CD14-positive monocyte (primary cell): ENCODE measurements at regions not wholly inside any gene's neighbourhood (a gene's known extent, or its start where the extent isn't known, plus 50 kb on each side); places are given as distances from the start of the nearest gene placed in this dataset.
A peak's percentile ranks its signal among the peaks of the same experiment; 100 is the strongest.

Source experiments
- DNase-seq, 3 donors: peaks; one replicate each; pipeline ENCODE4 v3.0.0-alpha.2; 2011 to 2022
- H2AFZ ChIP-seq: 2 replicates; pipeline ENCODE4 v1.6.0; 2012; ENCODE audit warnings: mild to moderate bottlenecking, low read depth, low read length, inconsistent platforms; ENCODE audit not compliant: insufficient read depth, poor library complexity, severe bottlenecking
- H3K27ac ChIP-seq, 2 donors: 1 replicate in 1 of 2; 2 replicates in 1 of 2; pipeline ENCODE4 v1.5.1; 2012 to 2013; ENCODE audit warnings: low read length in 2 of 2, control low read depth in 1 of 2, inconsistent platforms in 1 of 2, low read depth in 1 of 2, mild to moderate bottlenecking in 1 of 2
- H3K27me3 ChIP-seq, 2 donors: one replicate each; pipeline versions ENCODE4 v1.6.0 to v1.6.1; 2011 to 2013; ENCODE audit warnings: low read length in 2 of 2; ENCODE audit not compliant: control insufficient read depth in 2 of 2, insufficient read depth in 2 of 2
- H3K36me3 ChIP-seq, 2 donors: replicated peaks in 1 of 2; 1 replicate in 1 of 2; 2 replicates in 1 of 2; pipeline versions ENCODE4 v1.5.1 to v1.6.1; 2012 to 2013; ENCODE audit warnings: low read length in 2 of 2, control low read depth in 1 of 2, inconsistent platforms in 1 of 2, mild to moderate bottlenecking in 1 of 2; ENCODE audit not compliant: insufficient read depth in 2 of 2, control insufficient read depth in 1 of 2
- H3K4me1 ChIP-seq, 2 donors: 1 replicate in 1 of 2; 2 replicates in 1 of 2; pipeline versions ENCODE4 v1.5.1 to v1.6.1; 2012 to 2013; ENCODE audit warnings: low read length in 2 of 2, control low read depth in 1 of 2, inconsistent platforms in 1 of 2, mild to moderate bottlenecking in 1 of 2, moderate library complexity in 1 of 2; ENCODE audit not compliant: insufficient read depth in 2 of 2, control insufficient read depth in 1 of 2
- H3K4me2 ChIP-seq: replicated peaks from 2 replicates; pipeline ENCODE3; 2012; ENCODE audit warnings: low read length, moderate library complexity, mild to moderate bottlenecking; ENCODE audit not compliant: poor library complexity, severe bottlenecking; ENCODE audit errors: extremely low read depth
- H3K4me3 ChIP-seq, 3 experiments: fragments of 200-600 bp in 1 of 3; sonication (generic) in 1 of 3; replicated peaks in 1 of 3; 1 replicate in 2 of 3; 2 replicates in 1 of 3; pipeline ENCODE4 v1.5.1; 2011 to 2013; ENCODE audit warnings: low read length in 3 of 3, mild to moderate bottlenecking in 3 of 3, control low read depth in 2 of 3, low read depth in 2 of 3, inconsistent platforms in 1 of 3, moderate library complexity in 1 of 3
- H3K79me2 ChIP-seq: 2 replicates; pipeline ENCODE4 v1.6.0; 2012; ENCODE audit warnings: mild to moderate bottlenecking, control low read depth, inconsistent platforms, low read length, moderate library complexity; ENCODE audit not compliant: insufficient read depth
- H3K9ac ChIP-seq: 2 replicates; pipeline ENCODE4 v1.6.0; 2017; ENCODE audit warnings: low read length, mild to moderate bottlenecking; ENCODE audit not compliant: insufficient read depth, poor library complexity, severe bottlenecking
- H3K9me3 ChIP-seq, 2 donors: replicated peaks in 1 of 2; 1 replicate in 1 of 2; 2 replicates in 1 of 2; pipeline versions ENCODE4 v1.5.1 to v1.6.1; 2012 to 2013; ENCODE audit warnings: low read length in 2 of 2, control low read depth in 1 of 2; ENCODE audit not compliant: control insufficient read depth in 1 of 2, insufficient read depth in 1 of 2
- H4K20me1 ChIP-seq: 2 replicates; pipeline ENCODE4 v1.6.0; 2012; ENCODE audit warnings: mild to moderate bottlenecking, low read length, control low read depth, moderate library complexity; ENCODE audit not compliant: insufficient read depth
- H3K27ac Mint-ChIP-seq, 7 donors: one replicate each; pipeline ENCODE4 v1.8.0; 2020; ENCODE audit warnings: mild to moderate bottlenecking in 7 of 7, mixed read lengths in 7 of 7, moderate library complexity in 6 of 7, inconsistent platforms in 2 of 7
- H3K27me3 Mint-ChIP-seq, 3 donors: one replicate each; pipeline ENCODE4 v1.8.0; 2021 to 2022; ENCODE audit warnings: low read depth in 3 of 3, mild to moderate bottlenecking in 3 of 3, mixed read lengths in 3 of 3, moderate library complexity in 3 of 3, inconsistent platforms in 1 of 3
- H3K36me3 Mint-ChIP-seq, 2 donors: one replicate each; pipeline ENCODE4 v1.8.0; 2020; ENCODE audit warnings: mixed read lengths in 2 of 2, inconsistent platforms in 1 of 2, mild to moderate bottlenecking in 1 of 2
- H3K4me1 Mint-ChIP-seq: one replicate; pipeline ENCODE4 v1.8.0; 2020; ENCODE audit warnings: mild to moderate bottlenecking, mixed read lengths
- H3K4me3 Mint-ChIP-seq, 2 donors: one replicate each; pipeline ENCODE4 v1.8.0; 2020; ENCODE audit warnings: mild to moderate bottlenecking in 2 of 2, mixed read lengths in 2 of 2, moderate library complexity in 1 of 2
- H3K9me3 Mint-ChIP-seq, 7 donors: one replicate each; pipeline ENCODE4 v1.8.0; 2020 to 2022; ENCODE audit warnings: mixed read lengths in 7 of 7, mild to moderate bottlenecking in 6 of 7, moderate library complexity in 6 of 7, inconsistent platforms in 2 of 7
- CTCF ChIP-seq: fragments of 200-600 bp; IDR thresholded peaks from one replicate; pipeline ENCODE4 v1.8.0; 2022; ENCODE audit warnings: antibody characterized with exemption, mild to moderate bottlenecking
- WGBS: methylation state at CpG from one replicate; pipeline ENCODE4 v1.1.5; 2013; ENCODE audit warnings: missing lambda C conversion rate; ENCODE audit not compliant: insufficient coverage; 5-methylcytosine and 5-hydroxymethylcytosine counted together
- intact Hi-C, 2 donors: fragments of 100-400 bp; cut with micrococcal nuclease; formaldehyde crosslinking; loops; one replicate each; pipeline versions ENCODE4 v1.15.0 to v1.15.1; 2023

- 96% methylated on average over 5 of the region's 9 CpGs for WGBS
- Mint-ChIP-seq H3K4me3 (no peak overlapping the region), H3K27ac (peak overlapping the region in 2 of 7 donors; percentile 4 to 46), H3K9me3 (peaks cover 0 to under 1% (median under 1%) of the 10 kb centered on the region in 7 donors), H3K27me3 (no peaks in the 10 kb centered on the region), H3K36me3 (no peaks in the 10 kb centered on the region), H3K4me1 (peaks cover 57% of the 10 kb centered on the region)
- H3K9me3 ChIP-seq: peaks cover 0 to under 1% of the 10 kb centered on the region in 2 donors
- intact Hi-C loops: no loop called here
- H3K27ac ChIP-seq: no peak overlapping the region
- no peaks in the 10 kb centered on the region for H3K27me3 ChIP-seq
- no peak overlapping the region for H3K9ac ChIP-seq
- H3K36me3 ChIP-seq: no peaks in the 10 kb centered on the region
- H2AFZ ChIP-seq: no peak overlapping the region
- TF ChIP-seq CTCF: no peak
- DNase-seq: no peak
- peaks cover 49 to 61% of the 10 kb centered on the region in 2 donors for H3K4me1 ChIP-seq
- H3K4me3 ChIP-seq: no peak overlapping the region
- peaks cover 11% of the 10 kb centered on the region for H3K79me2 ChIP-seq
- H4K20me1 ChIP-seq: no peaks in the 10 kb centered on the region
- no peak overlapping the region for H3K4me2 ChIP-seq
These were observed 63.5 kb upstream of the WIPF1 start for GRCh38 chr2:174660984-174661675.

GRCh38 chr2:174659069-174659900 is 61.7 kb upstream of the WIPF1 start:
- H3K36me3 ChIP-seq: no peaks in the 10 kb centered on the region
- H3K27ac Mint-ChIP-seq: no peak overlapping the region
- no peak overlapping the region for H3K4me2 ChIP-seq
- H3K27me3 Mint-ChIP-seq: peaks cover 0 to 1% (median 0%) of the 10 kb centered on the region in 3 donors
- no peak overlapping the region for H3K4me3 ChIP-seq
- H4K20me1 ChIP-seq: no peaks in the 10 kb centered on the region
- intact Hi-C loops: no loop called here
- peak in 1 of 3 donors; percentile 14 for DNase-seq
- H2AFZ ChIP-seq: no peak overlapping the region
- H3K36me3 Mint-ChIP-seq: peaks cover 4 to 7% of the 10 kb centered on the region in 2 donors
- H3K9me3 ChIP-seq: peaks cover 4 to 7% of the 10 kb centered on the region in 2 donors
- no peak for TF ChIP-seq CTCF
- H3K27ac ChIP-seq: no peak overlapping the region
- H3K27me3 ChIP-seq: no peaks in the 10 kb centered on the region
- H3K79me2 ChIP-seq: peaks cover 3% of the 10 kb centered on the region
- WGBS: 68% methylated on average over 4 of the region's 7 CpGs
- no peak overlapping the region for H3K4me3 Mint-ChIP-seq
- H3K4me1 Mint-ChIP-seq: peaks cover 45% of the 10 kb centered on the region
- H3K4me1 ChIP-seq: peaks cover 30 to 45% of the 10 kb centered on the region in 2 donors
- peaks cover 3 to 11% (median 8%) of the 10 kb centered on the region in 7 donors for H3K9me3 Mint-ChIP-seq
- no peak overlapping the region for H3K9ac ChIP-seq
